ENCODE measurements at regions not wholly inside any gene's neighbourhood (a gene's known extent, or its start where the extent isn't known, plus 50 kb on each side); places are given as distances from the start of the nearest gene placed in this dataset.

DNA sequence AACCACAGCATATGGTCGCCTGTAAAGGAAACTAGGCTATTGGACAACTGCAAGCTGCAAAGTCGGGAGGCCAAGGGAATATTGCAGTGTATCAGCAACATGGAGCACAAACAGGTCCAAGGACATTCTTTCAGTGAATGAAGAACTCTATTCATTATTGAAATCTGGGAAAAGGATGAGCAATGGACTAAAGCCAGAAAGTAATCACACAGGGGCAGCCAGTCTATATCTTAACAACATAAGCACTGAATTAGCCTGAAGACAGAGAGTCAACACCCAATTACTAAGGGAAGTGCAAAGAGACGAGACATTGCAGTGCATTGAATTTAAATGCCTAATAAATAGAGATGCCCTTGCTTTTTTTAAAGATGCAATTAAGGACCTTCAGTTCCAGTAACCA, 615.5 kb upstream of the SETBP1 start (continued):
- TF ChIP-seq CEBPB (IDR thresholded peaks at IDR 0.05; ENCODE audit: low read depth) (no peak), CBX3 (IDR thresholded peaks at IDR 0.05; ENCODE audit: low read depth) (no peak), ZNF274 (IDR thresholded peaks at IDR 0.05; ENCODE audit: low read depth, low read length) (no peak), ELF1 (IDR thresholded peaks at IDR 0.05; ENCODE audit: borderline replicate concordance, low read depth) (no peak), SP1 (IDR thresholded peaks at IDR 0.05; ENCODE audit: low read depth) (no peak), FOSL1 (IDR thresholded peaks at IDR 0.05; ENCODE audit: low read depth) (no peak), TCF7L2 (IDR thresholded peaks at IDR 0.05; ENCODE audit: borderline replicate concordance, extremely low read depth, insufficient read depth, insufficient read length) (no peak), EZH2phosphoT487 (IDR thresholded peaks at IDR 0.05; ENCODE audit: borderline replicate concordance) (no peak), SRF (IDR thresholded peaks at IDR 0.05; ENCODE audit: low read depth) (no peak)
- TF ChIP-seq, protein P1, sequence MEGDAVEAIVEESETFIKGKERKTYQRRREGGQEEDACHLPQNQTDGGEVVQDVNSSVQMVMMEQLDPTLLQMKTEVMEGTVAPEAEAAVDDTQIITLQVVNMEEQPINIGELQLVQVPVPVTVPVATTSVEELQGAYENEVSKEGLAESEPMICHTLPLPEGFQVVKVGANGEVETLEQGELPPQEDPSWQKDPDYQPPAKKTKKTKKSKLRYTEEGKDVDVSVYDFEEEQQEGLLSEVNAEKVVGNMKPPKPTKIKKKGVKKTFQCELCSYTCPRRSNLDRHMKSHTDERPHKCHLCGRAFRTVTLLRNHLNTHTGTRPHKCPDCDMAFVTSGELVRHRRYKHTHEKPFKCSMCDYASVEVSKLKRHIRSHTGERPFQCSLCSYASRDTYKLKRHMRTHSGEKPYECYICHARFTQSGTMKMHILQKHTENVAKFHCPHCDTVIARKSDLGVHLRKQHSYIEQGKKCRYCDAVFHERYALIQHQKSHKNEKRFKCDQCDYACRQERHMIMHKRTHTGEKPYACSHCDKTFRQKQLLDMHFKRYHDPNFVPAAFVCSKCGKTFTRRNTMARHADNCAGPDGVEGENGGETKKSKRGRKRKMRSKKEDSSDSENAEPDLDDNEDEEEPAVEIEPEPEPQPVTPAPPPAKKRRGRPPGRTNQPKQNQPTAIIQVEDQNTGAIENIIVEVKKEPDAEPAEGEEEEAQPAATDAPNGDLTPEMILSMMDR (IDR thresholded peaks at IDR 0.05 in 2 of 3, conservative IDR thresholded peaks at IDR 0.05 in 1 of 3; ENCODE audit: borderline replicate concordance in 1 of 3, insufficient read depth in 1 of 3, low read depth in 2 of 3, low read length in 2 of 3): no peak

DNA sequence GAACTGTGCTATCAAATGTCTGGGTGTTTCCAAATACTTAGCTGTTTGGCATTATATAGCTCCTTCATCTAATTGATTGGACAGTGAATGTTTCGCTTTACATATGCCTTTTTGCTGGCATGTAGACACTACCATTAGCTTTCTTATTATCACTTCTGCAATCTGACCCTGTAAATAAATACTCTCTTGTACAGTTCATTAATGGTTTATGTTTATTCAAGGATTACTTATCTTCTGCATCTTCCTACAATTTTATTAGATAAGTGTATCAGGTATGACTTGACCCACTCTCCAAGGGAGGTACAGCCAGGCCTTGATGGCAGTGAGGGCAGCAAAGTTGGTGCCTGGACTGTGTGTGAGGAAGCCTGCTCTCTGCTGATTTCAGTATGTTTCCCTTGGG, 614.1 kb upstream of the SETBP1 start:
- Histone ChIP-seq H3K79me2 (ENCODE audit: insufficient read depth, low read length) (no peaks in the 10 kb centered on the region), H3K27me3 (ENCODE audit: insufficient read depth, low read length) (no peaks in the 10 kb centered on the region), H3K27ac (ENCODE audit: low read depth, low read length) (no peak overlapping the region), H3K4me2 (ENCODE audit: low read length) (no peak overlapping the region), H3K4me1 (ENCODE audit: control insufficient read depth in 1 of 2, insufficient read depth in 2 of 2, low read length in 2 of 2) (no peaks in the 10 kb centered on the region), H3K4me3 (replicated peaks in 1 of 2; ENCODE audit: low read depth in 1 of 2, low read length in 2 of 2) (no peak overlapping the region), H2AFZ (ENCODE audit: low read depth, low read length, poor library complexity, severe bottlenecking) (no peak overlapping the region), H3K9ac (ENCODE audit: low read length) (no peak overlapping the region), H3K36me3 (ENCODE audit: control insufficient read depth in 1 of 2, insufficient read depth in 2 of 2, low read length in 2 of 2) (no peaks in the 10 kb centered on the region), H3K9me3 (ENCODE audit: control insufficient read depth in 1 of 2, insufficient read depth in 1 of 2, low read depth in 1 of 2, low read length in 2 of 2) (peaks cover 3 to 15% of the 10 kb centered on the region in 2 experiments; a peak in 2 of 4 replicates), H4K20me1 (ENCODE audit: insufficient read depth) (no peaks in the 10 kb centered on the region; the same call in 1 of the 2 replicates), H3K9me2 (ENCODE audit: insufficient read depth) (no peaks in the 10 kb centered on the region)
- ATAC-seq (no peak), DNase-seq (ENCODE audit: low read depth, low spot score) (no peak)
- ChIA-PET RAD21 (ENCODE audit: low non-redundant PET in 1 of 2, low total read pairs in 2 of 2, uncharacterized antibody in 2 of 2, unreplicated experiment in 2 of 2) (no interaction called here), CTCF (no interaction called here), POLR2A (no interaction called here)
- intact Hi-C loops (cut with micrococcal nuclease): no loop called here
- no TSS peak for BruUV-seq (replicated peaks)
- TF ChIP-seq TCF7L2 (IDR thresholded peaks at IDR 0.05; ENCODE audit: borderline replicate concordance, extremely low read depth, insufficient read depth, insufficient read length): no peak
- no peak for TF ChIP-seq EGR1 (IDR thresholded peaks at IDR 0.05; ENCODE audit: low read depth)
- TF ChIP-seq, protein P2, sequence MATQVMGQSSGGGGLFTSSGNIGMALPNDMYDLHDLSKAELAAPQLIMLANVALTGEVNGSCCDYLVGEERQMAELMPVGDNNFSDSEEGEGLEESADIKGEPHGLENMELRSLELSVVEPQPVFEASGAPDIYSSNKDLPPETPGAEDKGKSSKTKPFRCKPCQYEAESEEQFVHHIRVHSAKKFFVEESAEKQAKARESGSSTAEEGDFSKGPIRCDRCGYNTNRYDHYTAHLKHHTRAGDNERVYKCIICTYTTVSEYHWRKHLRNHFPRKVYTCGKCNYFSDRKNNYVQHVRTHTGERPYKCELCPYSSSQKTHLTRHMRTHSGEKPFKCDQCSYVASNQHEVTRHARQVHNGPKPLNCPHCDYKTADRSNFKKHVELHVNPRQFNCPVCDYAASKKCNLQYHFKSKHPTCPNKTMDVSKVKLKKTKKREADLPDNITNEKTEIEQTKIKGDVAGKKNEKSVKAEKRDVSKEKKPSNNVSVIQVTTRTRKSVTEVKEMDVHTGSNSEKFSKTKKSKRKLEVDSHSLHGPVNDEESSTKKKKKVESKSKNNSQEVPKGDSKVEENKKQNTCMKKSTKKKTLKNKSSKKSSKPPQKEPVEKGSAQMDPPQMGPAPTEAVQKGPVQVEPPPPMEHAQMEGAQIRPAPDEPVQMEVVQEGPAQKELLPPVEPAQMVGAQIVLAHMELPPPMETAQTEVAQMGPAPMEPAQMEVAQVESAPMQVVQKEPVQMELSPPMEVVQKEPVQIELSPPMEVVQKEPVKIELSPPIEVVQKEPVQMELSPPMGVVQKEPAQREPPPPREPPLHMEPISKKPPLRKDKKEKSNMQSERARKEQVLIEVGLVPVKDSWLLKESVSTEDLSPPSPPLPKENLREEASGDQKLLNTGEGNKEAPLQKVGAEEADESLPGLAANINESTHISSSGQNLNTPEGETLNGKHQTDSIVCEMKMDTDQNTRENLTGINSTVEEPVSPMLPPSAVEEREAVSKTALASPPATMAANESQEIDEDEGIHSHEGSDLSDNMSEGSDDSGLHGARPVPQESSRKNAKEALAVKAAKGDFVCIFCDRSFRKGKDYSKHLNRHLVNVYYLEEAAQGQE (IDR thresholded peaks at IDR 0.05; ENCODE audit: low read depth): no peak
- TF ChIP-seq SIN3A (IDR thresholded peaks at IDR 0.05; ENCODE audit: low read depth): no peak
- no peak for TF ChIP-seq FOSL1 (IDR thresholded peaks at IDR 0.05; ENCODE audit: low read depth)
- no peak for TF ChIP-seq EZH2 (IDR thresholded peaks at IDR 0.05)
- no peak for TF ChIP-seq POLR2A (IDR thresholded peaks at IDR 0.05; ENCODE audit: borderline replicate concordance, extremely low read depth, insufficient read depth, insufficient read length)
- no peak for TF ChIP-seq CEBPB (IDR thresholded peaks at IDR 0.05; ENCODE audit: low read depth)
- TF ChIP-seq SP1 (IDR thresholded peaks at IDR 0.05; ENCODE audit: low read depth): no peak
- TF ChIP-seq, protein P3, sequence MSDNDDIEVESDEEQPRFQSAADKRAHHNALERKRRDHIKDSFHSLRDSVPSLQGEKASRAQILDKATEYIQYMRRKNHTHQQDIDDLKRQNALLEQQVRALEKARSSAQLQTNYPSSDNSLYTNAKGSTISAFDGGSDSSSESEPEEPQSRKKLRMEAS (IDR thresholded peaks at IDR 0.05): no peak
- TF ChIP-seq, protein P1 (IDR thresholded peaks at IDR 0.05 in 2 of 3, conservative IDR thresholded peaks at IDR 0.05 in 1 of 3; ENCODE audit: borderline replicate concordance in 1 of 3, insufficient read depth in 1 of 3, low read depth in 2 of 3, low read length in 2 of 3): no peak
- TF ChIP-seq ZFX (IDR thresholded peaks at IDR 0.05): no peak
- no peak for TF ChIP-seq JUND (IDR thresholded peaks at IDR 0.05)
- TF ChIP-seq YY1 (IDR thresholded peaks at IDR 0.05; ENCODE audit: extremely low read depth, insufficient replicate concordance, low read depth, low read length): no peak
- no peak for TF ChIP-seq ZNF274 (IDR thresholded peaks at IDR 0.05; ENCODE audit: low read depth, low read length)

Data from HCT116 (cell line).